Retinal pigment epithelial cell (primary cell): ENCODE measurements at regions not wholly inside any gene's neighbourhood (a gene's known extent, or its start where the extent isn't known, plus 50 kb on each side); places are given as distances from the start of the nearest gene placed in this dataset.

Source experiments
- DNase-seq: peaks from one replicate; pipeline ENCODE4 v3.0.0-alpha.2; 2010; ENCODE audit warnings: low read depth
- H3K4me3 ChIP-seq: 2 replicates; pipeline ENCODE4 v1.5.1; 2011; ENCODE audit warnings: mild to moderate bottlenecking, low read length, control low read depth, moderate library complexity
- TF ChIP-seq, protein P1 (sequence below): conservative IDR thresholded peaks from 2 replicates; pipeline ENCODE4 v1.5.1; 2011; ENCODE audit warnings: low read depth, low read length, control low read depth, inconsistent platforms

DNA sequence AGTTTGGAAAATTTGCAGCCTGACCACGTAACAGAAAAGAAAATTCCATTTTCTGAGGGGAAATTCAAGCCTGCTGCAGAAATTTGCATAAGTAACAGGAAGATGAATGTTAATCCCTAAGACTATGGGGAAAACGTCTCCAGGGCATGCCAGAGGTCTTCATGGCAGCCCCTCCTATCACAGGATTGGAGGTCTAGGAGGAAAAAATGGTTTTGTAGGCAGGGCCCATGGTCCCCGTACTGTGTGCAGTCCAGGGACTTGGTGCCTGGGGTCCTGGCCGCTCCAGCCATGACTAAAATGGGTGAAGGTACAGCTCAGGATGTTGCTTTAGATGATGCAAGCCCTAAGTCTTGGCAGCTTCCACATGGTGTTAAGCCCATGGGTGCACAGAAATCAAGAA, 437.3 kb upstream of the SEMA3A start:
- no peak for DNase-seq
- TF ChIP-seq, protein P1, sequence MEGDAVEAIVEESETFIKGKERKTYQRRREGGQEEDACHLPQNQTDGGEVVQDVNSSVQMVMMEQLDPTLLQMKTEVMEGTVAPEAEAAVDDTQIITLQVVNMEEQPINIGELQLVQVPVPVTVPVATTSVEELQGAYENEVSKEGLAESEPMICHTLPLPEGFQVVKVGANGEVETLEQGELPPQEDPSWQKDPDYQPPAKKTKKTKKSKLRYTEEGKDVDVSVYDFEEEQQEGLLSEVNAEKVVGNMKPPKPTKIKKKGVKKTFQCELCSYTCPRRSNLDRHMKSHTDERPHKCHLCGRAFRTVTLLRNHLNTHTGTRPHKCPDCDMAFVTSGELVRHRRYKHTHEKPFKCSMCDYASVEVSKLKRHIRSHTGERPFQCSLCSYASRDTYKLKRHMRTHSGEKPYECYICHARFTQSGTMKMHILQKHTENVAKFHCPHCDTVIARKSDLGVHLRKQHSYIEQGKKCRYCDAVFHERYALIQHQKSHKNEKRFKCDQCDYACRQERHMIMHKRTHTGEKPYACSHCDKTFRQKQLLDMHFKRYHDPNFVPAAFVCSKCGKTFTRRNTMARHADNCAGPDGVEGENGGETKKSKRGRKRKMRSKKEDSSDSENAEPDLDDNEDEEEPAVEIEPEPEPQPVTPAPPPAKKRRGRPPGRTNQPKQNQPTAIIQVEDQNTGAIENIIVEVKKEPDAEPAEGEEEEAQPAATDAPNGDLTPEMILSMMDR = no peak

DNA sequence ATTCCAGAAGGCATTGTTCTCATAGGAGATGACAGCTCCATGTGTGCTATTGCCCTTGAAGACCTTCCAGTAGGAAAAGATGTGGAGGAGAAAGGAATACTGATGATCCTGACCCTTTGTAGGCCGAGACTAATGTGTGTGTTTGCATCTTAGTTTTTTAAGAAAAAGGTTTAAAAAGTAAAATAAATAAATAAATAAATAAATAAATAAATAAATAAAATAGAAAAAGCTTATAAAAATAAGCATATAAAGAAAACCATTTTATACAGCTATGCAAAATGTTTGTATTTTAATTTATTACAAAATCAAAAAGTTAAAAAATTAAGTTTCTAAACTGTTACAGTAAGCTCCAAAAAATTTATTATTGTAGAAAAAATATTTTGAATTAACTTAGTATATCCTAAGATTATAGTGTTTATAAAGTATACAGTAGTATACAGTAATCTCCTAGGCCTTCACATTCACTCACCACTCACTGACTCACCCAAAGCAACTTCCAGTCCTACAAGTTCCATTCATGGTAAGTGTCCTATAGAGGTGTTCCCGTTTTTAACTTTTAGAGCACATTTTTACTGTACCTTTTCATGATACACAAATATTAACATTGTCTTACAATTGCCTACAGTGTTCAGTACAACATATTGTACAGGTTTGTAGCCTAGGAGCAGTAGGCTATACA, 435.2 kb upstream of the SEMA3A start:
- TF ChIP-seq, protein P1 = no peak
- no peak overlapping the region for H3K4me3 ChIP-seq
- no peak for DNase-seq

More for the DNA sequence above, 437.3 kb upstream of the SEMA3A start:
- H3K4me3 ChIP-seq = no peak overlapping the region

DNA sequence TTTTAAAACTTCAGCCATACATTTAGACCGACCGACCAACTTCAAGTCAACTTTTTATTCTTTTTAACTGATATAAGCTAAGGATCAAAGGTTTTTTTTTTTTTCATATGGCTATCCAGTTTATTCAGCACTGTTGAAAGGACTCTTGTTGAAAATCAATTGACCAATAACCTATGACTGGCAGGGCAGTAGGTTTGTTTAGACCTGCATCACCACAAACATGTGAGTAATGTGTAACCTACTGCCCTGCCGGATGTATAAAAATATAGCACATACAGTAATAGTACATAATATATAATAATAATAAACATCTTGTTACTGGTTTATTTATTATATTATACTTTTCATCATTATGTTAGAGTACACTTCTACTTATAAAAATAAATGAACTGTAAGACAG, 434.6 kb upstream of the SEMA3A start:
- no peak for DNase-seq
- no peak overlapping the region for H3K4me3 ChIP-seq
- TF ChIP-seq, protein P1 = no peak

DNA sequence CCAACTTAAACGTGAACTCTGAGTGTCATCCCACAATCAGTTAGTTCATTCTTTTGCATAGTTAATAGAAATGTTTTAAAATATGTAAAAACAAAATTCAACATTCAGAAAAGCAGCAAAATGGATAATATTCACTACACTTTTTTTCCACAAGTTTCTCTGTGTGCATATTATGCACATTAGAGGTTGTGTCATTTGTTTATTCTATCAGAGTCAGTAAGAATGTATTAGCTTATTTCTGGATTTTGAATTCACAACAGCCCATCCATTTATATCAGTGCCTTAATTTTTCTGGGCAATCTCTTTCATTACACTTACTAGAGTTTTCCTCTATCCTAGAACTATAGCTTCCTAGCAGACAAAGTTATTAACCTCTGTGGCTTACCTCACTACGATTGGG, 432.7 kb upstream of the SEMA3A start:
- DNase-seq = no peak
- TF ChIP-seq, protein P1 = no peak
- no peak overlapping the region for H3K4me3 ChIP-seq

DNA sequence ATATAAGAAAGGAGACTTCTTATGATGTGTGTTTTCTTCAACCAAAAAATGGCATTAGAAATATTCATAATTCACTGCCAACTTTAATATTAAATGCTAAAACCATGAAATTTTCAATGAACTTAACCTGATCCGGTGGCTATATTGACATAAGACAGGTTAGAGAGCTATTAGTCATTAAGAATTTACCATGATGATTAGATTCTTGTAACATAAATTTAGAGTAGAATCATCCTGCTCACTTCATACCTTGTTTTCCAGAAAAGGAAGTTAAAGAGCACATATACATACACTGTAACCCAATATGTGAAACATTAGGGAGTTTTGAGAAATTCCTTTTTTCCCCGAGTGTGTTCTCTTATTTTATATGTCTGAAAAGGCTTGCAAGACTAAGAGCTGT, 430.3 kb upstream of the SEMA3A start:
- TF ChIP-seq, protein P1 = no peak
- H3K4me3 ChIP-seq = no peak overlapping the region
- no peak for DNase-seq

DNA sequence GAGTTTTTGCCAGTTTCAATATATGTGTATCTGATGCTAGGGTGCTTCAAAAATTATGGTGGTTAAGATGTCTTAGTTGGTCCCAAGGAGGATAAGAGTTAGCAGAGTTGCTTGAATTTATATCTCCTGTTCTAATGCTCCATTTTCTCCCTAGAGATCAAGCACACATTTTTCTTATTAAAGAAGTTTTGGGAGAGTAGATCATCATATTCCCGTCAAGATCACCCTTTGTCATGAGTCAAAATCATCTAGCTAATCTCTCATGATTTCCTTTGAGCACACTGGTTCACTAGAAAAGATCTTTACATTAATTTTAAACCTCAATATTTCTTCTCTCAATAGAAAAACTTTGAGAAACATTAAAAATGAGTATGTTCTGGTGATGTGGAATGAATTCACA, 429.9 kb upstream of the SEMA3A start:
- no peak overlapping the region for H3K4me3 ChIP-seq
- DNase-seq = no peak
- TF ChIP-seq, protein P1 = no peak

DNA sequence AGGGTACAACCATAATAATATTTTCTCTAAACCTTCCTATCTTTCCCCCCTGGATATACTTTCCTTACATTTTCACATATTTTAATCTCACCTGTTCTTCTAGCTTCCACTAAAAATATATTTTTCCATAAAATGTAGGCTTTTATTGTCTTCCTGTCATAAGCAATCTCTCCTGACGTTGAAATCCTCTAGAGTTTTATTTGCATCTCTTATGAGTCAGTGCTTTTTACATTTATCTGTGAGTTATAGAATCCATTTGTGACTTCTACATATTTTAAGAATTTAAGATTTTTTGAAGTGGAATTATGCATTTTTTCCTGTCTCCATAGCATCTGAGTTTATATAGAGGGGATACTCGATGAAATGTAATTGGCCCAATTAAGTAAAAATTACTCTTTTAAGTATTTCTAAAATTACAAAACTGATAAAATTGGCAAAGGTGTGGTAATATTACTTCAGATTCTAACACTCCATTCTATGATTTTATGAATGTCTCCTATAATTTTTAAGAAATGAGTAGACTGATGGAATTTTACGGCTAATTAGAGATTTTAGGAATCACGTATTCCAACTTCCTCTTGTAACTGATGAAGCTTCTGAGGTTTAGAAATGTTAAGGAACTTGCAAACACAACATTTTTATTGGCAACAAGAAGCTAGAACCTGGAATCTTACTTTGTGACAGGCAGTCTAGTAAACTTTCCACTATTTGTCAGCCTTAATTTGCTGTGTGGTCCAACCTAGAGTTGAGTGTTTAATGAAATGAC, 422.9 kb upstream of the SEMA3A start:
- H3K4me3 ChIP-seq = no peak overlapping the region
- TF ChIP-seq, protein P1 = no peak
- DNase-seq = no peak
